Keratinocyte (primary cell): ENCODE measurements at regions not wholly inside any gene's neighbourhood (a gene's known extent, or its start where the extent isn't known, plus 50 kb on each side); places are given as distances from the start of the nearest gene placed in this dataset.

Source experiments
- DNase-seq: peaks from one replicate; pipeline ENCODE4 v3.0.0-alpha.2; 2011; ENCODE audit warnings: low read depth, missing footprints, low spot score
- FAIRE-seq: peaks from 2 replicates; lab custom pipeline; 2011; peaks lifted over from hg19 to GRCh38; lab: Jason Lieb, UNC
- H2AFZ ChIP-seq: 2 replicates; pipeline ENCODE4 v1.6.0; 2012; ENCODE audit warnings: low read length, control low read depth, inconsistent platforms; ENCODE audit not compliant: control insufficient read depth
- H3K27ac ChIP-seq: 2 replicates; pipeline ENCODE4 v1.5.1; 2011; ENCODE audit warnings: low read length; ENCODE audit not compliant: control insufficient read depth, insufficient read depth
- H3K27me3 ChIP-seq: 3 replicates; pipeline ENCODE4 v1.6.0; 2011; ENCODE audit warnings: low read length; ENCODE audit not compliant: control insufficient read depth, insufficient read depth; ENCODE audit errors: extremely low read depth
- H3K36me3 ChIP-seq, 2 experiments: 2 replicates in 1 of 2; 3 replicates in 1 of 2; pipeline ENCODE4 v1.5.1; 2011; ENCODE audit warnings: low read length in 2 of 2, mild to moderate bottlenecking in 1 of 2; ENCODE audit not compliant: control insufficient read depth in 2 of 2, insufficient read depth in 2 of 2; ENCODE audit errors: extremely low read depth in 1 of 2
- H3K4me1 ChIP-seq: 3 replicates; pipeline ENCODE4 v1.5.1; 2011; ENCODE audit warnings: low read length; ENCODE audit not compliant: control insufficient read depth, insufficient read depth; ENCODE audit errors: extremely low read depth
- H3K4me2 ChIP-seq: 3 replicates; pipeline ENCODE4 v1.6.0; 2011; ENCODE audit warnings: low read depth, low read length; ENCODE audit not compliant: control insufficient read depth, insufficient read depth; ENCODE audit errors: extremely low read depth
- H3K4me3 ChIP-seq, 3 experiments: fragments of 200-600 bp in 1 of 3; sonication (generic) in 1 of 3; 2 replicates in 2 of 3; 3 replicates in 1 of 3; pipeline ENCODE4 v1.5.1; 2011 to 2016; ENCODE audit warnings: low read length in 3 of 3, mild to moderate bottlenecking in 3 of 3, control low read depth in 2 of 3, inconsistent platforms in 1 of 3, low read depth in 1 of 3, mixed read lengths in 1 of 3, mixed run types in 1 of 3, moderate library complexity in 1 of 3; ENCODE audit not compliant: control insufficient read depth in 2 of 3, insufficient read depth in 2 of 3; ENCODE audit errors: extremely low read depth in 1 of 3
- H3K79me2 ChIP-seq: 2 replicates; pipeline ENCODE4 v1.6.0; 2012; ENCODE audit warnings: low read length; ENCODE audit not compliant: control insufficient read depth, insufficient read depth
- H3K9ac ChIP-seq: 3 replicates; pipeline ENCODE4 v1.6.0; 2011; ENCODE audit warnings: low read length; ENCODE audit not compliant: control insufficient read depth, insufficient read depth; ENCODE audit errors: extremely low read depth
- H3K9me1 ChIP-seq: 3 replicates; pipeline ENCODE4 v1.6.0; 2011; ENCODE audit warnings: low read length; ENCODE audit not compliant: control insufficient read depth, insufficient read depth; ENCODE audit errors: extremely low read depth
- H3K9me3 ChIP-seq: 2 replicates; pipeline ENCODE4 v1.5.1; 2012; ENCODE audit warnings: low read depth, low read length; ENCODE audit not compliant: control insufficient read depth
- H4K20me1 ChIP-seq: 3 replicates; pipeline ENCODE4 v1.6.0; 2011; ENCODE audit warnings: low read length; ENCODE audit not compliant: control insufficient read depth, insufficient read depth; ENCODE audit errors: extremely low read depth
- CTCF ChIP-seq, 3 experiments: IDR thresholded peaks in 1 of 3; conservative IDR thresholded peaks in 1 of 3; optimal IDR thresholded peaks in 1 of 3; 2 replicates in 2 of 3; 3 replicates in 1 of 3; pipeline versions ENCODE3 to v1.5.1; 2011; ENCODE audit warnings: low read length in 3 of 3, mild to moderate bottlenecking in 3 of 3, moderate library complexity in 2 of 3, control low read depth in 1 of 3, inconsistent platforms in 1 of 3; ENCODE audit not compliant: insufficient read depth in 2 of 3; ENCODE audit errors: extremely low read depth in 1 of 3
- EZH2 ChIP-seq: IDR thresholded peaks from one replicate; pipeline ENCODE4 v1.6.1; 2012; ENCODE audit warnings: inconsistent platforms, mild to moderate bottlenecking, low read length, moderate library complexity
- dilution Hi-C: fragments of 300-500 bp; cut with MboI; formaldehyde crosslinking; loops from one replicate; pipeline ENCODE4 v1.7.0; 2020; ENCODE audit warnings: low sequenced_read_pairs; ENCODE audit not compliant: extremely low pct_ligation_motif_present

- Histone ChIP-seq H3K4me2 (no peak overlapping the region), H3K27ac (peak overlapping the region; percentile 99), H3K9me1 (no peaks in the 10 kb centered on the region), H3K9me3 (no peaks in the 10 kb centered on the region), H2AFZ (no peak overlapping the region), H3K9ac (no peak overlapping the region), H3K4me3 (no peak overlapping the region), H4K20me1 (no peaks in the 10 kb centered on the region), H3K36me3 (no peaks in the 10 kb centered on the region), H3K79me2 (no peaks in the 10 kb centered on the region), H3K4me1 (peaks cover 44% of the 10 kb centered on the region), H3K27me3 (no peaks in the 10 kb centered on the region)
- TF ChIP-seq EZH2 (no peak), CTCF (optimal IDR thresholded peaks at IDR 0.05 in 1 of 3, IDR thresholded peaks at IDR 0.05 in 1 of 3, conservative IDR thresholded peaks at IDR 0.05 in 1 of 3; ENCODE audit: extremely low read depth in 1 of 3, insufficient read depth in 2 of 3, low read length in 3 of 3) (no peak)
- dilution Hi-C loops, result no loop called here
- FAIRE-seq (peak; percentile 62), DNase-seq (no peak)
Observed at GRCh38 chr1:61604684-61605083, 120.3 kb downstream of the TM2D1 start.

GRCh38 chr1:61604261-61604660 lies 120.7 kb downstream of the TM2D1 start:
- Histone ChIP-seq H3K4me2 (peak overlapping the region; percentile 3), H3K9me1 (no peaks in the 10 kb centered on the region), H3K4me1 (peaks cover 44% of the 10 kb centered on the region), H3K9ac (no peak overlapping the region), H3K9me3 (no peaks in the 10 kb centered on the region), H3K36me3 (no peaks in the 10 kb centered on the region), H3K27me3 (no peaks in the 10 kb centered on the region), H3K27ac (no peak overlapping the region), H2AFZ (no peak overlapping the region), H4K20me1 (no peaks in the 10 kb centered on the region), H3K4me3 (no peak overlapping the region), H3K79me2 (no peaks in the 10 kb centered on the region)
- DNase-seq (no peak), FAIRE-seq (no peak)
- dilution Hi-C loops, result no loop called here
- TF ChIP-seq EZH2 (no peak), CTCF (optimal IDR thresholded peaks at IDR 0.05 in 1 of 3, IDR thresholded peaks at IDR 0.05 in 1 of 3, conservative IDR thresholded peaks at IDR 0.05 in 1 of 3; ENCODE audit: extremely low read depth in 1 of 3, insufficient read depth in 2 of 3, low read length in 3 of 3) (no peak)
